ENCODE measurements at regions not wholly inside any gene's neighbourhood (a gene's known extent, or its start where the extent isn't known, plus 50 kb on each side); places are given as distances from the start of the nearest gene placed in this dataset.
"Not testable (repeated sequence)": the region's sequence is repeated elsewhere in the genome, so short reads cannot be mapped to it uniquely, and the experiment has no call there.

DNA sequence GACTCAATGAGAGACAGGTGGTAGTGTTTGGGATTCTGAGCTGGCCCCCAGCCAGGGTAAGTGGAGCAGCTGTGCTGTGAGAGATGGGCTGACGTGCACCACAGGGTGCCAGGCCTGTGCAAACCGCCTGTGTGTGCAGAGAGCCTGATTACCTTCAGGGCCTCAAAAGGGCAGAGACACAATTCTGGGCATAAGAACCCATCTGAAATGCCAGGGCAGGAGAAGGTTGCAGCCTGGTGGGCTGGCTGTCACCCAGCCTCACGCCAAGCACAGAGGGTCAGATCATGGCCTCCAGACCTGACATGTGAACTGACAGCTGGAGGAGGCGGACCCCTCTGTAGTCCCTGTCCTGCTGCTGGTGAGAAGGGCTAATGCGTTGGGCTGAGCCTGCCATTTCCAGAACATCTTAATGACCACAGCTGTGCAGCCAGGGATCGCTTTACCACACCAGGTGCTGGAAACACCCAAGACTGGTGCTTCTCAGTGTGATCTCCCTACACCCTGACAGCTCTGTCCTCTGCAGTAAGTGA lies 100.9 kb downstream of the ARL4C start:
- 67 to 82% methylated on average over 6 of the region's 6 CpGs for WGBS, 2 donors
- H3K4me3 ChIP-seq, result no peak overlapping the region
- DNase-seq (no peak), FAIRE-seq (no peak), ATAC-seq (peak in 1 of 4 donors; percentile 54)
- intact Hi-C loops (cut with DNase I), result no loop called here
- no peak overlapping the region for H3K27ac ChIP-seq
- no peaks in the 10 kb centered on the region for H3K36me3 ChIP-seq
- no peaks in the 10 kb centered on the region for H3K27me3 ChIP-seq
- TF ChIP-seq, protein P1, sequence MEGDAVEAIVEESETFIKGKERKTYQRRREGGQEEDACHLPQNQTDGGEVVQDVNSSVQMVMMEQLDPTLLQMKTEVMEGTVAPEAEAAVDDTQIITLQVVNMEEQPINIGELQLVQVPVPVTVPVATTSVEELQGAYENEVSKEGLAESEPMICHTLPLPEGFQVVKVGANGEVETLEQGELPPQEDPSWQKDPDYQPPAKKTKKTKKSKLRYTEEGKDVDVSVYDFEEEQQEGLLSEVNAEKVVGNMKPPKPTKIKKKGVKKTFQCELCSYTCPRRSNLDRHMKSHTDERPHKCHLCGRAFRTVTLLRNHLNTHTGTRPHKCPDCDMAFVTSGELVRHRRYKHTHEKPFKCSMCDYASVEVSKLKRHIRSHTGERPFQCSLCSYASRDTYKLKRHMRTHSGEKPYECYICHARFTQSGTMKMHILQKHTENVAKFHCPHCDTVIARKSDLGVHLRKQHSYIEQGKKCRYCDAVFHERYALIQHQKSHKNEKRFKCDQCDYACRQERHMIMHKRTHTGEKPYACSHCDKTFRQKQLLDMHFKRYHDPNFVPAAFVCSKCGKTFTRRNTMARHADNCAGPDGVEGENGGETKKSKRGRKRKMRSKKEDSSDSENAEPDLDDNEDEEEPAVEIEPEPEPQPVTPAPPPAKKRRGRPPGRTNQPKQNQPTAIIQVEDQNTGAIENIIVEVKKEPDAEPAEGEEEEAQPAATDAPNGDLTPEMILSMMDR (IDR thresholded peaks at IDR 0.05), result no peak
- no peaks in the 10 kb centered on the region for H3K4me1 ChIP-seq
- H3K9me3 ChIP-seq, result no peaks in the 10 kb centered on the region

DNA sequence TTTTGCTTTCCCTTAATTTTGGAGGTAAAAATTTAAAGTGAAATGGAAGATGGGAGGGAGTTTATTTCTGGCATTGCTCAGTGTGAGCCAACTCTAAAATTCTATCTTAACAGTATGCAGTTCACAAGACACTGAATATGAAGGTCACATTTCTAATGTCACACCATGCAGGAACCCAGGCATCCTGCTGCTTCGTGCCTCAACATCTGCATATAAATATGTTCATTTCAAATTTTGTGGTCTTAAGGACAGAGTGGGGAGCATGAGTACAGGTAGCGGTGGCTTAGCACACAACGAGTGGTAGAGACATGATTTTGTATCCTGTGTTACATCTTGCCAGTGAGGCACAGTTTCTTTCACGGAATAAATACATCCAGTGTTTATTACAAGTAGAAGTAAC lies 102.4 kb downstream of the ARL4C start:
- no peaks in the 10 kb centered on the region for H3K4me1 ChIP-seq
- FAIRE-seq, result no peak
- intact Hi-C loops (cut with DNase I), result no loop called here

DNA sequence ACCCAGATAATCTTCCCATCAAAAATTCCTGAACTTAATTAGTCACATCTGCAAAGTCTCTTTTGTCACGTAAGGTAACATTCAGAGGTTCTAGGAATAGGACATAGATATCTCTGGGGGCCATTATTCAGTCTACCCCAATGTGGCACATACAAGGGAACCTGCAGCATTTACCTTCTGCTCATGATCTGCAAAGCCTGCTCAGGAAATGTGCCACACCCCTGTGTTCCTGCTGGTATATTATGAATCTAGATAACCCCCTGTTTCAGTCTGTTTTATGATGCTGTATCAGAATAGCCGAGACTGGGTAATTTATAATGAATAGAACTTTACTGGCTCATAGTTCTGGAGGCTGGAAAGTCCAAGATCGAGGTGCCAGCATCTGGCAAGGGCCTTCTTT lies 103.5 kb downstream of the ARL4C start:
- intact Hi-C loops (cut with DNase I), result no loop called here
- FAIRE-seq (no peak), DNase-seq (no peak), ATAC-seq (no peak)
- no peaks in the 10 kb centered on the region for H3K9me3 ChIP-seq
- no peaks in the 10 kb centered on the region for H3K27me3 ChIP-seq
- H3K4me3 ChIP-seq, result no peak overlapping the region
- H3K36me3 ChIP-seq, result no peaks in the 10 kb centered on the region
- WGBS, 2 donors, result 79 to 93% methylated on average over 3 of the region's 3 CpGs
- H3K27ac ChIP-seq, result no peak overlapping the region
- H3K4me1 ChIP-seq, result no peaks in the 10 kb centered on the region
- TF ChIP-seq, protein P1 (IDR thresholded peaks at IDR 0.05), result no peak

More for the DNA sequence above, 102.4 kb downstream of the ARL4C start:
- TF ChIP-seq, protein P1 (IDR thresholded peaks at IDR 0.05), result no peak
- Histone ChIP-seq H3K4me3 (no peak overlapping the region), H3K9me3 (no peaks in the 10 kb centered on the region), H3K36me3 (no peaks in the 10 kb centered on the region), H3K27ac (no peak overlapping the region), H3K27me3 (no peaks in the 10 kb centered on the region)
- DNase-seq (no peak), ATAC-seq (no peak)
- 71 to 92% methylated on average over 4 of the region's 4 CpGs for WGBS, 2 donors

DNA sequence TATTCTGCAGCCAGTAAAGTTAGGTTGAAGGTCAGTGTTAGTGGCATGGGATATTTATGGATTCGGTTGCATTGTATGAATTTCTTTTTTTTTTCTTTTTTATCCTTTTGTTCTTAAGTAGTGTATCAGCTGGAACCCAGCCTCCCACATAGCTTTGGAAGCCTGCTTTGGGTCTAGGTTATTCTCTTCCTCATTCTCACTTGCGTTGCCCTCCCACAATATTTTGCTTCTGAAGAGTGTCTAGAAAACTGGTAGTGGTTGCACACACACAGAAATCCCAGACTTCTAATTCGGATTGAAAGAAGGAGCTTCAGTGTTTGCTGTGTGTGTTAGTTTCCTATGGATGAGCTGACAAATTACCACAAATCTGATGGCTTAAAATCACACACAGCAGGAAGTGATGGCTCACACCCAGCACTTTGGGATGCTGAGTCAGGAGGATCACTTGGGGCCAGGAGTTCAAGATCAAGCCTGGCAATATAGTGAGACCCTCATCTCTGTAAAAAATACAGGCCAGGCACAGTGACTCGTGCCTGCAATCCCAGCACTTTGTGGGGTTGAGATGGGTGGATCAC lies 104.8 kb downstream of the ARL4C start:
- intact Hi-C loops (cut with DNase I), result no loop called here
- H3K27ac ChIP-seq, result no peak overlapping the region
- DNase-seq, result no peak
- TF ChIP-seq, protein P1 (IDR thresholded peaks at IDR 0.05), result no peak
- H3K9me3 ChIP-seq, result no peaks in the 10 kb centered on the region
- no peaks in the 10 kb centered on the region for H3K36me3 ChIP-seq
- H3K4me3 ChIP-seq, result no peak overlapping the region
- no peak for ATAC-seq
- no peak for FAIRE-seq
- no peaks in the 10 kb centered on the region for H3K4me1 ChIP-seq
- H3K27me3 ChIP-seq, result no peaks in the 10 kb centered on the region
- 55 to 71% methylated on average over 4 of the region's 4 CpGs for WGBS, 2 donors

DNA sequence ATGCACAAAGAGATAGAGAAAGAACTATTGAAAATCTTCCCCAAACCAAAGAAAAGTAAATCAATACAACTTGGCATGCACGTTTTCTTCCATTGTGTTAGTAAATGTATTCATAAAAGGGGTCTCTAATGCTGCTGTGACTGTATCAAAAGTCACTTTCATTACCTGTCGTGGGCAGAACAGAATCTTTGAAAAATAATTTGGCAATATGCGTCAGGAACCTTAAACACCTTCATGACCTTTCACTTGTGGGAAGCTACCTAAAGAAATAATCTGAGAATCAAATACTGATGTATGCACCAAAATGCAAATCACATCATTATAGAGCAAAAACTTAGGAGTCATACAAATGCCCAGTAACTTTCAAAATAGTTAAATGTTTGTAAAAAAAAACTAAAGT lies 105.3 kb downstream of the ARL4C start:
- TF ChIP-seq, protein P1 (IDR thresholded peaks at IDR 0.05), result no peak
- intact Hi-C loops (cut with DNase I), result no loop called here
- Histone ChIP-seq H3K36me3 (no peaks in the 10 kb centered on the region), H3K27ac (no peak overlapping the region), H3K4me3 (no peak overlapping the region), H3K9me3 (no peaks in the 10 kb centered on the region), H3K4me1 (no peaks in the 10 kb centered on the region), H3K27me3 (no peaks in the 10 kb centered on the region)
- DNase-seq, result no peak
- FAIRE-seq, result no peak
- ATAC-seq, result no peak
- 46 to 73% methylated on average over 3 of the region's 3 CpGs for WGBS, 2 donors

DNA sequence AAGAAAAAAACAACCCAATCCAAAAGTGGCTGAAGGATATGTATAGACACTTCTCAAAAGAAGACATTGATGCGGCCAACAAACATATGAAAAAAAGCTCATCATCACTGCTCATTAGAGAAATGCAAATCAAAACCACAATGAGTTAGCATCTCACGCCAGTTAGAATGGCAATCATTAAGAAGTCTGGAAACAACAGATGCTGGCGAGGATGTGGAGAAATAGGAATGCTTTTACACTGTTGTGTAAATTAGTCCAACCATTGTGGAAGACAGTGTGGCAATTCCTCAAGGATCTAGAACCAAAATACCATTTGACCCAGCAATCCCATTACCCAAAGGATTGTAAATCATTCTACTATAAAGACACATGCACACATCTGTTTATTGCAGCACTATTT lies 107.2 kb downstream of the ARL4C start:
- H3K9me3 ChIP-seq; FAIRE-seq; H3K4me1 ChIP-seq; H3K27me3 ChIP-seq; H3K36me3 ChIP-seq; ATAC-seq; H3K4me3 ChIP-seq; H3K27ac ChIP-seq; DNase-seq; intact Hi-C loops (cut with DNase I): not testable (repeated sequence)
- WGBS, 2 donors, result 84 to 93% methylated on average over 3 of the region's 3 CpGs
